Daoy (cell line): ENCODE measurements at regions not wholly inside any gene's neighbourhood (a gene's known extent, or its start where the extent isn't known, plus 50 kb on each side); places are given as distances from the start of the nearest gene placed in this dataset.
A peak's percentile ranks its signal among the peaks of the same experiment; 100 is the strongest.
"Not testable (repeated sequence)": the region's sequence is repeated elsewhere in the genome, so short reads cannot be mapped to it uniquely, and the experiment has no call there.

ENCODE experiments used
- DNase-seq: peaks from one replicate; pipeline ENCODE4 v3.0.0-alpha.2; 2015; ENCODE audit warnings: low read depth

GRCh38 chr3:106305882-106306435 lies 437.1 kb upstream of the CBLB start:
- DNase-seq = no peak

GRCh38 chr3:106309274-106309673 lies 440.5 kb upstream of the CBLB start:
- no peak for DNase-seq

GRCh38 chr3:106309798-106310197 lies 441.0 kb upstream of the CBLB start:
- DNase-seq = not testable (repeated sequence)

GRCh38 chr3:106317141-106318055 lies 448.6 kb upstream of the CBLB start:
- no peak for DNase-seq

GRCh38 chr3:106321438-106321837 lies 452.6 kb upstream of the CBLB start:
- DNase-seq = not testable (repeated sequence)

- DNase-seq = no peak
Observed at GRCh38 chr3:106323586-106323985, 454.8 kb upstream of the CBLB start.

- no peak for DNase-seq
Observed at GRCh38 chr3:106326941-106327695, 458.3 kb upstream of the CBLB start.

- no peak for DNase-seq
Observed at GRCh38 chr3:106327696-106328025, 458.8 kb upstream of the CBLB start.

- DNase-seq = no peak
Observed at GRCh38 chr3:106328224-106328623, 459.4 kb upstream of the CBLB start.

GRCh38 chr3:106329521-106329920 lies 460.7 kb upstream of the CBLB start:
- no peak for DNase-seq

- no peak for DNase-seq
Observed at GRCh38 chr3:106331636-106332035, 462.8 kb upstream of the CBLB start.

GRCh38 chr3:106332129-106332528 lies 463.3 kb upstream of the CBLB start:
- DNase-seq = no peak

GRCh38 chr3:106332884-106333283 lies 464.1 kb upstream of the CBLB start:
- peak; percentile 77 for DNase-seq

- DNase-seq = peak; percentile 33
Observed at GRCh38 chr3:106333911-106334618, 465.3 kb upstream of the CBLB start.

GRCh38 chr3:106336619-106337018 lies 467.8 kb upstream of the CBLB start:
- no peak for DNase-seq

GRCh38 chr3:106337116-106337515 lies 468.3 kb upstream of the CBLB start:
- no peak for DNase-seq

- DNase-seq = no peak
Observed at GRCh38 chr3:106338582-106339214, 469.9 kb upstream of the CBLB start.

GRCh38 chr3:106339551-106339950 lies 470.7 kb upstream of the CBLB start:
- DNase-seq = no peak

- no peak for DNase-seq
Observed at GRCh38 chr3:106341087-106341486, 472.3 kb upstream of the CBLB start.

- no peak for DNase-seq
Observed at GRCh38 chr3:106341586-106342162, 472.9 kb upstream of the CBLB start.

GRCh38 chr3:106342386-106342785 lies 473.6 kb upstream of the CBLB start:
- no peak for DNase-seq
